CD14-positive monocyte (primary cell): ENCODE measurements at regions not wholly inside any gene's neighbourhood (a gene's known extent, or its start where the extent isn't known, plus 50 kb on each side); places are given as distances from the start of the nearest gene placed in this dataset.
"Not testable (repeated sequence)": the region's sequence is repeated elsewhere in the genome, so short reads cannot be mapped to it uniquely, and the experiment has no call there.

ENCODE experiments used
- DNase-seq, 3 donors: peaks; one replicate each; pipeline ENCODE4 v3.0.0-alpha.2; 2011 to 2022
- H2AFZ ChIP-seq: 2 replicates; pipeline ENCODE4 v1.6.0; 2012; ENCODE audit warnings: mild to moderate bottlenecking, low read depth, low read length, inconsistent platforms; ENCODE audit not compliant: insufficient read depth, poor library complexity, severe bottlenecking
- H3K27ac ChIP-seq, 2 donors: 1 replicate in 1 of 2; 2 replicates in 1 of 2; pipeline ENCODE4 v1.5.1; 2012 to 2013; ENCODE audit warnings: low read length in 2 of 2, control low read depth in 1 of 2, inconsistent platforms in 1 of 2, low read depth in 1 of 2, mild to moderate bottlenecking in 1 of 2
- H3K27me3 ChIP-seq, 2 donors: one replicate each; pipeline versions ENCODE4 v1.6.0 to v1.6.1; 2011 to 2013; ENCODE audit warnings: low read length in 2 of 2; ENCODE audit not compliant: control insufficient read depth in 2 of 2, insufficient read depth in 2 of 2
- H3K36me3 ChIP-seq, 2 donors: replicated peaks in 1 of 2; 1 replicate in 1 of 2; 2 replicates in 1 of 2; pipeline versions ENCODE4 v1.5.1 to v1.6.1; 2012 to 2013; ENCODE audit warnings: low read length in 2 of 2, control low read depth in 1 of 2, inconsistent platforms in 1 of 2, mild to moderate bottlenecking in 1 of 2; ENCODE audit not compliant: insufficient read depth in 2 of 2, control insufficient read depth in 1 of 2
- H3K4me1 ChIP-seq, 2 donors: 1 replicate in 1 of 2; 2 replicates in 1 of 2; pipeline versions ENCODE4 v1.5.1 to v1.6.1; 2012 to 2013; ENCODE audit warnings: low read length in 2 of 2, control low read depth in 1 of 2, inconsistent platforms in 1 of 2, mild to moderate bottlenecking in 1 of 2, moderate library complexity in 1 of 2; ENCODE audit not compliant: insufficient read depth in 2 of 2, control insufficient read depth in 1 of 2
- H3K4me2 ChIP-seq: replicated peaks from 2 replicates; pipeline ENCODE3; 2012; ENCODE audit warnings: low read length, moderate library complexity, mild to moderate bottlenecking; ENCODE audit not compliant: poor library complexity, severe bottlenecking; ENCODE audit errors: extremely low read depth
- H3K4me3 ChIP-seq, 3 experiments: fragments of 200-600 bp in 1 of 3; sonication (generic) in 1 of 3; replicated peaks in 1 of 3; 1 replicate in 2 of 3; 2 replicates in 1 of 3; pipeline ENCODE4 v1.5.1; 2011 to 2013; ENCODE audit warnings: low read length in 3 of 3, mild to moderate bottlenecking in 3 of 3, control low read depth in 2 of 3, low read depth in 2 of 3, inconsistent platforms in 1 of 3, moderate library complexity in 1 of 3
- H3K79me2 ChIP-seq: 2 replicates; pipeline ENCODE4 v1.6.0; 2012; ENCODE audit warnings: mild to moderate bottlenecking, control low read depth, inconsistent platforms, low read length, moderate library complexity; ENCODE audit not compliant: insufficient read depth
- H3K9ac ChIP-seq: 2 replicates; pipeline ENCODE4 v1.6.0; 2017; ENCODE audit warnings: low read length, mild to moderate bottlenecking; ENCODE audit not compliant: insufficient read depth, poor library complexity, severe bottlenecking
- H3K9me3 ChIP-seq, 2 donors: replicated peaks in 1 of 2; 1 replicate in 1 of 2; 2 replicates in 1 of 2; pipeline versions ENCODE4 v1.5.1 to v1.6.1; 2012 to 2013; ENCODE audit warnings: low read length in 2 of 2, control low read depth in 1 of 2; ENCODE audit not compliant: control insufficient read depth in 1 of 2, insufficient read depth in 1 of 2
- H4K20me1 ChIP-seq: 2 replicates; pipeline ENCODE4 v1.6.0; 2012; ENCODE audit warnings: mild to moderate bottlenecking, low read length, control low read depth, moderate library complexity; ENCODE audit not compliant: insufficient read depth
- H3K27ac Mint-ChIP-seq, 7 donors: one replicate each; pipeline ENCODE4 v1.8.0; 2020; ENCODE audit warnings: mild to moderate bottlenecking in 7 of 7, mixed read lengths in 7 of 7, moderate library complexity in 6 of 7, inconsistent platforms in 2 of 7
- H3K27me3 Mint-ChIP-seq, 3 donors: one replicate each; pipeline ENCODE4 v1.8.0; 2021 to 2022; ENCODE audit warnings: low read depth in 3 of 3, mild to moderate bottlenecking in 3 of 3, mixed read lengths in 3 of 3, moderate library complexity in 3 of 3, inconsistent platforms in 1 of 3
- H3K36me3 Mint-ChIP-seq, 2 donors: one replicate each; pipeline ENCODE4 v1.8.0; 2020; ENCODE audit warnings: mixed read lengths in 2 of 2, inconsistent platforms in 1 of 2, mild to moderate bottlenecking in 1 of 2
- H3K4me1 Mint-ChIP-seq: one replicate; pipeline ENCODE4 v1.8.0; 2020; ENCODE audit warnings: mild to moderate bottlenecking, mixed read lengths
- H3K4me3 Mint-ChIP-seq, 2 donors: one replicate each; pipeline ENCODE4 v1.8.0; 2020; ENCODE audit warnings: mild to moderate bottlenecking in 2 of 2, mixed read lengths in 2 of 2, moderate library complexity in 1 of 2
- H3K9me3 Mint-ChIP-seq, 7 donors: one replicate each; pipeline ENCODE4 v1.8.0; 2020 to 2022; ENCODE audit warnings: mixed read lengths in 7 of 7, mild to moderate bottlenecking in 6 of 7, moderate library complexity in 6 of 7, inconsistent platforms in 2 of 7
- CTCF ChIP-seq: fragments of 200-600 bp; IDR thresholded peaks from one replicate; pipeline ENCODE4 v1.8.0; 2022; ENCODE audit warnings: antibody characterized with exemption, mild to moderate bottlenecking
- WGBS: methylation state at CpG from one replicate; pipeline ENCODE4 v1.1.5; 2013; ENCODE audit warnings: missing lambda C conversion rate; ENCODE audit not compliant: insufficient coverage; 5-methylcytosine and 5-hydroxymethylcytosine counted together
- intact Hi-C, 2 donors: fragments of 100-400 bp; cut with micrococcal nuclease; formaldehyde crosslinking; loops; one replicate each; pipeline versions ENCODE4 v1.15.0 to v1.15.1; 2023

GRCh38 chr2:205864491-205864890 is 182.2 kb downstream of the NRP2 start:
- H3K9me3 Mint-ChIP-seq: peaks cover 0 to 3% (median 0%) of the 10 kb centered on the region in 7 donors
- H2AFZ ChIP-seq: no peak overlapping the region
- no peaks in the 10 kb centered on the region for H3K9me3 ChIP-seq
- H3K4me3 ChIP-seq: no peak overlapping the region
- peaks cover 15 to 16% of the 10 kb centered on the region in 2 donors for H3K4me1 ChIP-seq
- no peaks in the 10 kb centered on the region for H3K27me3 ChIP-seq
- no peak overlapping the region for H3K4me2 ChIP-seq
- no peaks in the 10 kb centered on the region for H3K79me2 ChIP-seq
- intact Hi-C loops: no loop called here
- H3K9ac ChIP-seq: no peak overlapping the region
- H3K4me3 Mint-ChIP-seq: no peak overlapping the region
- no peak for TF ChIP-seq CTCF
- no peak for DNase-seq
- no peaks in the 10 kb centered on the region for H3K36me3 Mint-ChIP-seq
- peaks cover 4 to 8% (median 6%) of the 10 kb centered on the region in 3 donors for H3K27me3 Mint-ChIP-seq
- H3K27ac Mint-ChIP-seq: no peak overlapping the region
- no peaks in the 10 kb centered on the region for H3K36me3 ChIP-seq
- WGBS: no CpG with 5 or more reads among the region's 1 CpG
- peaks cover 18% of the 10 kb centered on the region for H3K4me1 Mint-ChIP-seq
- no peaks in the 10 kb centered on the region for H4K20me1 ChIP-seq
- H3K27ac ChIP-seq: no peak overlapping the region

GRCh38 chr2:205862761-205863160 is 180.5 kb downstream of the NRP2 start:
- H3K27me3 ChIP-seq, intact Hi-C loops, H3K4me2 ChIP-seq, H3K9me3 Mint-ChIP-seq, H3K4me3 ChIP-seq, H3K4me1 Mint-ChIP-seq, H3K4me1 ChIP-seq, H3K9me3 ChIP-seq, H3K36me3 ChIP-seq, H3K27ac ChIP-seq, H3K9ac ChIP-seq, H2AFZ ChIP-seq, DNase-seq, H3K36me3 Mint-ChIP-seq, H3K27ac Mint-ChIP-seq, H3K79me2 ChIP-seq, H4K20me1 ChIP-seq, H3K4me3 Mint-ChIP-seq, H3K27me3 Mint-ChIP-seq: not testable (repeated sequence)
- 100% methylated on average over 2 of the region's 4 CpGs for WGBS
